ENCODE measurements at regions not wholly inside any gene's neighbourhood (a gene's known extent, or its start where the extent isn't known, plus 50 kb on each side); places are given as distances from the start of the nearest gene placed in this dataset.

- Histone ChIP-seq H3K4me1 (no peaks in the 10 kb centered on the region), H3K36me3 (peaks cover 0 to 2% of the 10 kb centered on the region in 2 donors), H3K9me3 (no peaks in the 10 kb centered on the region), H3K27ac (no peak overlapping the region), H3K4me3 (no peak overlapping the region), H3K27me3 (no peaks in the 10 kb centered on the region)
- intact Hi-C loops (cut with DNase I; ENCODE audit: low total_unique reads) = no loop called here
- TF ChIP-seq CTCF (IDR thresholded peaks at IDR 0.05) (no peak), POLR2A (IDR thresholded peaks at IDR 0.05) (no peak)
- no peak for DNase-seq
Measured at GRCh38 chr13:83496501-83496900, 385.8 kb downstream of the SLITRK1 start.

DNA sequence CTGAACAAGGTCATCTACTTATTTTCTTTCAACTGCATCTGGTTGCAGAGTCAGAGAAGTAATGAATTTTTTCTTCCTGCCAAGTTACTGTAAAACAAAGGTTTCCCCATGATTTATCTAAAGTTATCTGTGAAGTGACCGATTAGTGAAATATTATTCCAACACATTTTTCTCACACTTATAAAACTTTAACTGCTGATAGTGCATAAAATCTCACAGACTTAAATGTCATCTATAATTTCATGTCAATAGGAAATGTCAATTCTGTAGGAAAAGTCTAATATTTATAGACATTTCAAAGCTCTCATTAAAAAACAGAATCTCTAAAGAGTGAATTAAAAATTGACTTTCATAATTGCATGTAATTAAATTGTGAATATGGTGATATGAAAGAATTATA is 397.2 kb downstream of the SLITRK1 start:
- H3K9me3 ChIP-seq = no peaks in the 10 kb centered on the region
- H3K4me1 ChIP-seq = no peaks in the 10 kb centered on the region
- H3K27ac ChIP-seq = no peak overlapping the region
- TF ChIP-seq POLR2A (IDR thresholded peaks at IDR 0.05) (no peak), CTCF (IDR thresholded peaks at IDR 0.05) (no peak)
- DNase-seq = no peak
- no peak overlapping the region for H3K4me3 ChIP-seq
- H3K27me3 ChIP-seq = no peaks in the 10 kb centered on the region
- intact Hi-C loops (cut with DNase I; ENCODE audit: low total_unique reads) = no loop called here
- H3K36me3 ChIP-seq = no peaks in the 10 kb centered on the region

DNA sequence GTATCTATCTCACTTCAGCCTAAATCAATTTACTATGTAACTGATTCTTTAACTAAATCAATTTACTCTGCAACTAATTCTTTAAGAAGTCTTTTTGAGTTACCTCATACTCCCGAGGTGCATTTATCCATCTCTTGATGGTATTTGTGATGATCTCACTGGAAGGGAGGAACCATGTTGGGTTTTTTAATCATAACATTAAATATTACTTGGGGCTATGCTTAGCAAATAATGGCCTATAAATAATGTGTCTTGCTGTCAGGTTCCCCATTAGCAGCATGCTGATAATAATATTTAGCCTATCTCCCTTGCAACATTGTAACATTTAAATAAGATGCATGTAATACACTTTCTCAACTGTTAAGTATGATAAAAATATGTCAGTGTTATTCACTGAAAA is 411.3 kb downstream of the SLITRK1 start:
- TF ChIP-seq CTCF (IDR thresholded peaks at IDR 0.05) (no peak), POLR2A (IDR thresholded peaks at IDR 0.05) (no peak)
- no peak for DNase-seq
- Histone ChIP-seq H3K4me3 (no peak overlapping the region), H3K27ac (no peak overlapping the region), H3K27me3 (no peaks in the 10 kb centered on the region), H3K36me3 (no peaks in the 10 kb centered on the region), H3K4me1 (no peaks in the 10 kb centered on the region), H3K9me3 (no peaks in the 10 kb centered on the region)
- intact Hi-C loops (cut with DNase I; ENCODE audit: low total_unique reads) = no loop called here

DNA sequence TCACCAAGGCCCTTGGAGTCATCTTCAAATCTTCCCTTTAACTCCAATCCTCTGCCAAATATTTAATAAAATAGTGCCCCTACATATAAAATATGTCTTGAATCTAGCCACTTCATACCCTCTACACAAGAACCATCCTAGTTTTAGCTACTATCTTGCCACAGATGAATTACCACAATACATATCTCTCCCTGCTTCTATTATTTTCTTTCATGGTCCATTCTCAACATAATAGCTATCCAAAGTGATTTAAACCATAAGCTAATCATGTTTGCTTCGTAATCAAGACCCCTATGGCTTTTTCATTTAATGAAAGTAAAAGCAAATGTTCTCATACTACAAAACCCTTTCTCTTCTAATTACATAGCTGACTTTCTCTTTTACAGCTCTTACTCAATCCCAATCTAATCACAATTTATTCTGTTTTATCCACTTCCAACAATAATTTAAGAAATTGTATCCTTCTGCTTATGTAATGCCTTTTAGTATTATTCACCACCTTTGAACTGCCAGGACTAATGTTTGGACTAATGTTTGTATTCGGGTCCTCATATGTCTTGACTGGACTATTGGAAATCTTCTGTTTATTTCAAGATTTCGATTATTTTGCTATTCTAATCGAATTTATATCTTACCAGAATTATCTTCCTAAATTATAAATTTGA is 412.0 kb downstream of the SLITRK1 start:
- no peak for DNase-seq
- intact Hi-C loops (cut with DNase I; ENCODE audit: low total_unique reads) = no loop called here
- H3K27ac ChIP-seq = no peak overlapping the region
- no peak overlapping the region for H3K4me3 ChIP-seq
- no peak for TF ChIP-seq CTCF (IDR thresholded peaks at IDR 0.05)
- no peak for TF ChIP-seq POLR2A (IDR thresholded peaks at IDR 0.05)
- H3K27me3 ChIP-seq = no peaks in the 10 kb centered on the region
- H3K4me1 ChIP-seq = no peaks in the 10 kb centered on the region
- H3K36me3 ChIP-seq = no peaks in the 10 kb centered on the region
- no peaks in the 10 kb centered on the region for H3K9me3 ChIP-seq

DNA sequence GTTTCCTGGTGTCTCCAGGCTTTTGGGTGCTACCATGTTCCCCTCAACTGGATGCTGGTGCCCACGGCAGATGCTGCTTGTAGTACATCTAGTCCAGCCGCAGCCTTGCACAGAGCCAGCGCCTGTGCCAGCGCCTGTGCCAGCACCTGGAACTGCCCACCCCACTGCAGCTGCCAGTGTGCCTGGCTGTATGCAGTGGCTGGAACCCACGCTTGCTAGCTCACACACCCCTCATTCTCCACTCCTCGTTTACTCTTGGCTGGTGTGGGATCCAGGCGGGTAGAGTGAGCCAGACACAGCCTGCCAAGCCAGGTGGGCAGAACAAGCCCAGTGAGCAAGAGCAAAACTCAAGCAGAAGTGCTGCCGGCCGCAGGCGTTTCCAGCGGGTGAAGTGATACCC is 428.6 kb downstream of the SLITRK1 start:
- no peak for TF ChIP-seq POLR2A (IDR thresholded peaks at IDR 0.05)
- TF ChIP-seq CTCF (IDR thresholded peaks at IDR 0.05) = no peak
- Histone ChIP-seq H3K9me3 (no peaks in the 10 kb centered on the region), H3K4me1 (no peaks in the 10 kb centered on the region), H3K27ac (no peak overlapping the region), H3K27me3 (no peaks in the 10 kb centered on the region), H3K36me3 (no peaks in the 10 kb centered on the region), H3K4me3 (no peak overlapping the region)
- no peak for DNase-seq
- intact Hi-C loops (cut with DNase I; ENCODE audit: low total_unique reads) = no loop called here
